ENCODE measurements at regions not wholly inside any gene's neighbourhood (a gene's known extent, or its start where the extent isn't known, plus 50 kb on each side); places are given as distances from the start of the nearest gene placed in this dataset.
A peak's percentile ranks its signal among the peaks of the same experiment; 100 is the strongest.

GRCh38 chr16:26777821-26778220 lies 288.9 kb upstream of the C16orf82 start:
- Histone ChIP-seq H3K27ac (no peak overlapping the region), H3K4me1 (no peaks in the 10 kb centered on the region), H3K27me3 (peaks cover 6% of the 10 kb centered on the region), H3K36me3 (no peaks in the 10 kb centered on the region), H3K4me3 (no peak overlapping the region), H3K9me3 (no peaks in the 10 kb centered on the region)
- intact Hi-C loops (cut with DNase I), result no loop called here
- ATAC-seq, result no peak
- no peak for DNase-seq
- no peak for TF ChIP-seq CTCF (IDR thresholded peaks at IDR 0.05)

GRCh38 chr16:26787924-26788323 lies 278.8 kb upstream of the C16orf82 start:
- DNase-seq (no peak), ATAC-seq (no peak)
- no peaks in the 10 kb centered on the region for H3K4me1 ChIP-seq
- no peak for TF ChIP-seq CTCF (IDR thresholded peaks at IDR 0.05)
- intact Hi-C loops (cut with DNase I), result no loop called here
- H3K4me3 ChIP-seq, result no peak overlapping the region
- H3K9me3 ChIP-seq, result no peaks in the 10 kb centered on the region
- H3K27me3 ChIP-seq, result no peaks in the 10 kb centered on the region
- no peaks in the 10 kb centered on the region for H3K36me3 ChIP-seq
- H3K27ac ChIP-seq, result no peak overlapping the region

- H3K36me3 ChIP-seq, result no peaks in the 10 kb centered on the region
- no peak for ATAC-seq
- DNase-seq, result no peak
- no peaks in the 10 kb centered on the region for H3K27me3 ChIP-seq
- intact Hi-C loops (cut with DNase I), result no loop called here
- no peaks in the 10 kb centered on the region for H3K9me3 ChIP-seq
- no peak overlapping the region for H3K4me3 ChIP-seq
- H3K4me1 ChIP-seq, result no peaks in the 10 kb centered on the region
- H3K27ac ChIP-seq, result no peak overlapping the region
- no peak for TF ChIP-seq CTCF (IDR thresholded peaks at IDR 0.05)
Measured at GRCh38 chr16:26791169-26791568, 275.6 kb upstream of the C16orf82 start.

GRCh38 chr16:26795184-26795583 lies 271.5 kb upstream of the C16orf82 start:
- H3K4me3 ChIP-seq, result no peak overlapping the region
- ATAC-seq, result no peak
- no peak for DNase-seq
- no peaks in the 10 kb centered on the region for H3K36me3 ChIP-seq
- no peak overlapping the region for H3K27ac ChIP-seq
- no peaks in the 10 kb centered on the region for H3K27me3 ChIP-seq
- TF ChIP-seq CTCF (IDR thresholded peaks at IDR 0.05), result peak; percentile 22
- H3K4me1 ChIP-seq, result no peaks in the 10 kb centered on the region
- no peaks in the 10 kb centered on the region for H3K9me3 ChIP-seq
- intact Hi-C loops (cut with DNase I), result no loop called here

- H3K36me3 ChIP-seq, result no peaks in the 10 kb centered on the region
- ATAC-seq (no peak), DNase-seq (no peak)
- intact Hi-C loops (cut with DNase I), result no loop called here
- no peaks in the 10 kb centered on the region for H3K9me3 ChIP-seq
- H3K4me3 ChIP-seq, result no peak overlapping the region
- TF ChIP-seq CTCF (IDR thresholded peaks at IDR 0.05), result no peak
- no peaks in the 10 kb centered on the region for H3K27me3 ChIP-seq
- no peaks in the 10 kb centered on the region for H3K4me1 ChIP-seq
- no peak overlapping the region for H3K27ac ChIP-seq
Measured at GRCh38 chr16:26801628-26802027, 265.1 kb upstream of the C16orf82 start.

GRCh38 chr16:26802440-26802839 lies 264.3 kb upstream of the C16orf82 start:
- Histone ChIP-seq H3K27me3 (no peaks in the 10 kb centered on the region), H3K4me3 (no peak overlapping the region), H3K4me1 (no peaks in the 10 kb centered on the region), H3K27ac (no peak overlapping the region), H3K9me3 (no peaks in the 10 kb centered on the region), H3K36me3 (no peaks in the 10 kb centered on the region)
- TF ChIP-seq CTCF (IDR thresholded peaks at IDR 0.05), result no peak
- DNase-seq, result no peak
- no peak for ATAC-seq
- intact Hi-C loops (cut with DNase I), result no loop called here

Measured in upper lobe of right lung (tissue), 1 donor.